Adrenal gland (tissue), 5 donors: ENCODE measurements at regions not wholly inside any gene's neighbourhood (a gene's known extent, or its start where the extent isn't known, plus 50 kb on each side); places are given as distances from the start of the nearest gene placed in this dataset.

Experiments
- POLR2A ChIP-seq, 2 donors: fragments of 450-650 bp; IDR thresholded peaks; one replicate each; pipeline ENCODE4 v1.6.1; 2017; ENCODE audit warnings: antibody characterized with exemption in 2 of 2, mild to moderate bottlenecking in 2 of 2, moderate library complexity in 1 of 2
- TF ChIP-seq, protein P1 (sequence below), 6 experiments: fragments of 450-650 bp in 4 of 6; fragments of 200-600 bp in 2 of 6; sonication (generic) in 1 of 6; IDR thresholded peaks; 1 replicate in 5 of 6; 2 replicates in 1 of 6; pipeline versions ENCODE4 v1.5.1 to v1.8.0; 2016 to 2021; ENCODE audit warnings: antibody characterized with exemption in 6 of 6, mild to moderate bottlenecking in 2 of 6, moderate library complexity in 1 of 6
- donor health status: DM: no; HTN: no; CAD: no.

DNA sequence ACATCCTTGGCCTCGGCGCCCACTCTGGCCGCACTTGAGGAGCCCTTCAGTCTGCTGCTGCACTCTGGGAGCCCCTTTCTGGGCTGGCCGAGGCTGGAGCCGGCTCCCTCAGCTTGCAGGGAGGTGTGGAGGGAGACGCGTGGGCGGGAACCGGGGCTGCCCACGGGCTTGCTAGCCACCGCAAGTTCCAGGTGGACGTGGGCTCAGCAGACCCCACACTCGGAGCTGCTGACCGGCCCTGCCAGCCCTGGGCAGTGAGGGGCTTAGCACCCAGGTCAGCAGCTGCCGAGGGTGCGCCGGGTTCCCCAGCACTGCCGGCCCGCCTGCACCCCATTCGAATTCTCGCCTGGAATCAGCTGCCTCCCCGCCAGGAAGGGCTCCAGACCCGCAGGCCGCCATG is 1892.3 kb upstream of the PCDH7 start:
- TF ChIP-seq, protein P1, sequence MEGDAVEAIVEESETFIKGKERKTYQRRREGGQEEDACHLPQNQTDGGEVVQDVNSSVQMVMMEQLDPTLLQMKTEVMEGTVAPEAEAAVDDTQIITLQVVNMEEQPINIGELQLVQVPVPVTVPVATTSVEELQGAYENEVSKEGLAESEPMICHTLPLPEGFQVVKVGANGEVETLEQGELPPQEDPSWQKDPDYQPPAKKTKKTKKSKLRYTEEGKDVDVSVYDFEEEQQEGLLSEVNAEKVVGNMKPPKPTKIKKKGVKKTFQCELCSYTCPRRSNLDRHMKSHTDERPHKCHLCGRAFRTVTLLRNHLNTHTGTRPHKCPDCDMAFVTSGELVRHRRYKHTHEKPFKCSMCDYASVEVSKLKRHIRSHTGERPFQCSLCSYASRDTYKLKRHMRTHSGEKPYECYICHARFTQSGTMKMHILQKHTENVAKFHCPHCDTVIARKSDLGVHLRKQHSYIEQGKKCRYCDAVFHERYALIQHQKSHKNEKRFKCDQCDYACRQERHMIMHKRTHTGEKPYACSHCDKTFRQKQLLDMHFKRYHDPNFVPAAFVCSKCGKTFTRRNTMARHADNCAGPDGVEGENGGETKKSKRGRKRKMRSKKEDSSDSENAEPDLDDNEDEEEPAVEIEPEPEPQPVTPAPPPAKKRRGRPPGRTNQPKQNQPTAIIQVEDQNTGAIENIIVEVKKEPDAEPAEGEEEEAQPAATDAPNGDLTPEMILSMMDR (IDR thresholded peaks at IDR 0.05): no peak
- TF ChIP-seq POLR2A (IDR thresholded peaks at IDR 0.05): no peak
